ENCODE measurements at regions not wholly inside any gene's neighbourhood (a gene's known extent, or its start where the extent isn't known, plus 50 kb on each side); places are given as distances from the start of the nearest gene placed in this dataset.

GRCh38 chr3:25900161-25900560 is 110.3 kb downstream of the OXSM start:
- in situ Hi-C loops (cut with HindIII; ENCODE audit: extremely low pct_ligation_motif_present, low pct_unique_long_range_greater_than_20kb) (no loop called here), intact Hi-C loops (cut with micrococcal nuclease; ENCODE audit: unreplicated experiment) (no loop called here)
- no peak for DNase-seq (ENCODE audit: low spot score)
- BruUV-seq (replicated peaks) = no TSS peak
- no peak overlapping the region for H3K9ac ChIP-seq (ENCODE audit: insufficient read depth, low read depth, low read length)
- H3K4me1 ChIP-seq (ENCODE audit: insufficient read depth, low read length) = no peaks in the 10 kb centered on the region
- H3K4me2 ChIP-seq (ENCODE audit: low read depth, low read length) = no peak overlapping the region
- CTCF ChIA-PET (ENCODE audit: low intra/inter-chr PET ratio, low total read pairs) = no interaction called here
- H3K4me3 ChIP-seq (replicated peaks in 1 of 3; ENCODE audit: insufficient read depth in 1 of 3, low read depth in 2 of 3, low read length in 3 of 3) = no peak overlapping the region
- no peak overlapping the region for H2AFZ ChIP-seq (ENCODE audit: low read length)
- no peaks in the 10 kb centered on the region for H3K27me3 ChIP-seq (ENCODE audit: control insufficient read depth in 1 of 2, insufficient read depth in 2 of 2, low read length in 2 of 2)
- H3K36me3 ChIP-seq (replicated peaks in 1 of 2; ENCODE audit: control insufficient read depth in 1 of 2, insufficient read depth in 2 of 2, low read length in 2 of 2) = no peaks in the 10 kb centered on the region
- no peaks in the 10 kb centered on the region for H3K9me3 ChIP-seq (ENCODE audit: low read length)
- no peaks in the 10 kb centered on the region for H4K20me1 ChIP-seq (ENCODE audit: insufficient read depth, low read length)
- no peak for TF ChIP-seq ZNF598 (CRISPR knock-in tag; IDR thresholded peaks at IDR 0.05; ENCODE audit: borderline replicate concordance)
- no peak for TF ChIP-seq KAT2B (IDR thresholded peaks at IDR 0.05; ENCODE audit: borderline replicate concordance, low read depth, low read length)
- no peak for TF ChIP-seq KMT2B (CRISPR knock-in tag; IDR thresholded peaks at IDR 0.05)
- no peak for TF ChIP-seq EEA1 (CRISPR knock-in tag; IDR thresholded peaks at IDR 0.05; ENCODE audit: borderline replicate concordance)
- no peak for TF ChIP-seq WIZ (CRISPR knock-in tag; IDR thresholded peaks at IDR 0.05)
- no peak for TF ChIP-seq ARNT2 (CRISPR knock-in tag; IDR thresholded peaks at IDR 0.05; ENCODE audit: low read depth)
- no peak for TF ChIP-seq CHCHD3 (CRISPR knock-in tag; IDR thresholded peaks at IDR 0.05)
- TF ChIP-seq ZBTB39 (CRISPR knock-in tag; IDR thresholded peaks at IDR 0.05) = no peak
- TF ChIP-seq FOXA3 (CRISPR knock-in tag; IDR thresholded peaks at IDR 0.05) = no peak
- no peak for TF ChIP-seq ZFYVE20 (CRISPR knock-in tag; IDR thresholded peaks at IDR 0.05; ENCODE audit: borderline replicate concordance, low read depth)
- no peak for TF ChIP-seq PAF1 (CRISPR knock-in tag; IDR thresholded peaks at IDR 0.05)
- TF ChIP-seq ZFP90 (CRISPR knock-in tag; IDR thresholded peaks at IDR 0.05; ENCODE audit: borderline replicate concordance) = no peak
- no peak for TF ChIP-seq ZSCAN31 (CRISPR knock-in tag; IDR thresholded peaks at IDR 0.05; ENCODE audit: low read depth)
- no peak overlapping the region for H3K27ac ChIP-seq (ENCODE audit: extremely low read length, insufficient read depth, low read length)
- POLR2A ChIA-PET = no interaction called here
- WGBS (ENCODE audit: low lambda C conversion rate) = 33% methylated on average over 2 of the region's 2 CpGs
- ATAC-seq = no peak
- FAIRE-seq = no peak
- H3K79me2 ChIP-seq (ENCODE audit: insufficient read depth, low read length) = no peaks in the 10 kb centered on the region

All from HepG2 (cell line).